GM23338 (cell line): ENCODE measurements at regions not wholly inside any gene's neighbourhood (a gene's known extent, or its start where the extent isn't known, plus 50 kb on each side); places are given as distances from the start of the nearest gene placed in this dataset.
A peak's percentile ranks its signal among the peaks of the same experiment; 100 is the strongest.

Experiments
- ATAC-seq: fragments of 200-7000 bp; cut with Tn5 transposase; 3 replicates; pipeline ENCODE4 v1.9.1; 2020
- DNase-seq: peaks from one replicate; pipeline ENCODE4 v3.0.0-alpha.2; 2015; ENCODE audit warnings: low spot score
- H2AFZ ChIP-seq: fragments of 200-600 bp; sonication (generic); 2 replicates; pipeline ENCODE4 v1.8.0; 2016; ENCODE audit warnings: antibody characterized with exemption, mild to moderate bottlenecking, moderate library complexity
- H3F3A ChIP-seq: fragments of 200-600 bp; sonication (generic); replicated peaks from 2 replicates; pipeline ENCODE4 v1.8.0; 2017; ENCODE audit warnings: antibody characterized with exemption, mixed run types, low read depth
- H3K27ac ChIP-seq: fragments of 200-600 bp; sonication (generic); 2 replicates; pipeline ENCODE4 v1.6.1; 2016; ENCODE audit warnings: low read depth
- H3K27me3 ChIP-seq: fragments of 200-600 bp; sonication (generic); 2 replicates; pipeline ENCODE4 v1.8.0; 2016; ENCODE audit warnings: mild to moderate bottlenecking, mixed run types, moderate library complexity; ENCODE audit not compliant: insufficient read depth
- H3K36me3 ChIP-seq: fragments of 200-600 bp; sonication (generic); 2 replicates; pipeline ENCODE4 v1.8.0; 2016; ENCODE audit warnings: mild to moderate bottlenecking; ENCODE audit not compliant: insufficient read depth
- H3K4me1 ChIP-seq: fragments of 200-600 bp; sonication (generic); 2 replicates; pipeline ENCODE4 v1.8.0; 2016; ENCODE audit warnings: mild to moderate bottlenecking, moderate library complexity; ENCODE audit not compliant: insufficient read depth
- H3K4me2 ChIP-seq: fragments of 200-600 bp; sonication (generic); 2 replicates; pipeline ENCODE4 v1.7.1; 2017; ENCODE audit warnings: mixed run types
- H3K4me3 ChIP-seq: fragments of 200-600 bp; sonication (generic); 2 replicates; pipeline ENCODE4 v1.6.1; 2016; ENCODE audit warnings: mixed run types
- H3K79me2 ChIP-seq: fragments of 200-600 bp; sonication (generic); replicated peaks from 2 replicates; pipeline ENCODE4 v1.8.0; 2017; ENCODE audit warnings: mild to moderate bottlenecking; ENCODE audit not compliant: insufficient read depth
- H3K9me2 ChIP-seq: fragments of 200-600 bp; sonication (generic); 2 replicates; pipeline ENCODE4 v1.8.0; 2017; ENCODE audit not compliant: insufficient read depth
- H4K20me1 ChIP-seq: fragments of 200-600 bp; sonication (generic); replicated peaks from 2 replicates; pipeline ENCODE4 v1.8.0; 2017; ENCODE audit warnings: mild to moderate bottlenecking; ENCODE audit not compliant: insufficient read depth
- H3K27ac Mint-ChIP-seq: 2 replicates; pipeline ENCODE4 v1.8.0; 2020; ENCODE audit warnings: inconsistent platforms, mild to moderate bottlenecking, moderate library complexity, mixed read lengths
- H3K27me3 Mint-ChIP-seq: 3 replicates; pipeline ENCODE4 v1.8.0; 2022; ENCODE audit warnings: low read depth, mild to moderate bottlenecking, moderate library complexity, mixed read lengths, inconsistent platforms; ENCODE audit not compliant: insufficient read depth, poor library complexity
- H3K36me3 Mint-ChIP-seq: 3 replicates; pipeline ENCODE4 v1.8.0; 2021; ENCODE audit warnings: low read depth, mild to moderate bottlenecking, inconsistent platforms, moderate library complexity, mixed read lengths
- H3K4me1 Mint-ChIP-seq: 3 replicates; pipeline ENCODE4 v1.8.0; 2020; ENCODE audit warnings: mild to moderate bottlenecking, inconsistent platforms, mixed read lengths
- H3K4me3 Mint-ChIP-seq: 3 replicates; pipeline ENCODE4 v1.8.0; 2021; ENCODE audit warnings: moderate library complexity, mild to moderate bottlenecking, inconsistent platforms, mixed read lengths
- H3K9me3 Mint-ChIP-seq: 3 replicates; pipeline ENCODE4 v1.8.0; 2020; ENCODE audit warnings: moderate library complexity, mild to moderate bottlenecking, inconsistent platforms, mixed read lengths
- CREB1 ChIP-seq: fragments of 250-450 bp; sonication (Bioruptor Pico); IDR thresholded peaks from 2 replicates; pipeline ENCODE4 v1.5.0; 2020; ENCODE audit warnings: low read depth, mild to moderate bottlenecking, moderate library complexity
- EZH2 ChIP-seq: fragments of 200-600 bp; sonication (generic); IDR thresholded peaks from one replicate; pipeline ENCODE4 v1.8.0; 2017; ENCODE audit warnings: antibody characterized with exemption, mild to moderate bottlenecking, low read depth; ENCODE audit not compliant: unreplicated experiment
- EZH2phosphoT487 ChIP-seq: fragments of 200-600 bp; sonication (generic); IDR thresholded peaks from one replicate; pipeline ENCODE4 v1.8.1; 2018; ENCODE audit warnings: antibody characterized with exemption; ENCODE audit not compliant: unreplicated experiment
- JUNB ChIP-seq: IDR thresholded peaks from one replicate; pipeline ENCODE4 v1.6.1; 2016; ENCODE audit warnings: antibody characterized with exemption; ENCODE audit not compliant: unreplicated experiment
- NANOG ChIP-seq: IDR thresholded peaks from 2 replicates; pipeline ENCODE4 v1.6.1; 2016; ENCODE audit warnings: antibody characterized with exemption, borderline replicate concordance
- POLR2AphosphoS5 ChIP-seq: IDR thresholded peaks from 2 replicates; pipeline ENCODE4 v1.6.1; 2016; ENCODE audit warnings: antibody characterized with exemption, low read depth
- REST ChIP-seq: IDR thresholded peaks from one replicate; pipeline ENCODE4 v1.6.1; 2018; ENCODE audit warnings: antibody characterized with exemption; ENCODE audit not compliant: unreplicated experiment
- STAT1 ChIP-seq: IDR thresholded peaks from one replicate; pipeline ENCODE4 v1.6.1; 2016; ENCODE audit warnings: antibody characterized with exemption; ENCODE audit not compliant: unreplicated experiment
- ZNF114 ChIP-seq: fragments of 250-450 bp; sonication (Bioruptor Pico); IDR thresholded peaks from 2 replicates; pipeline ENCODE4 v1.5.0; 2020; ENCODE audit warnings: mild to moderate bottlenecking, moderate library complexity
- ZNF331 ChIP-seq: fragments of 250-450 bp; sonication (Bioruptor Pico); IDR thresholded peaks from 2 replicates; pipeline ENCODE4 v1.5.0; 2020; ENCODE audit warnings: low read depth, mild to moderate bottlenecking, moderate library complexity
- TF ChIP-seq, protein P1 (sequence below): fragments of 250-450 bp; sonication (Bioruptor Pico); IDR thresholded peaks from 2 replicates; pipeline ENCODE4 v1.5.0; 2020; ENCODE audit warnings: mild to moderate bottlenecking, moderate library complexity
- TF ChIP-seq, protein P2 (sequence below), 2 experiments: fragments of 200-600 bp in 1 of 2; sonication (generic) in 1 of 2; conservative IDR thresholded peaks; 2 replicates each; pipeline versions ENCODE4 v1.5.1 to v1.6.1; 2016 to 2017; ENCODE audit warnings: antibody characterized with exemption in 2 of 2, low read depth in 2 of 2, mild to moderate bottlenecking in 2 of 2, moderate library complexity in 1 of 2
- TF ChIP-seq, protein P3 (sequence below): IDR thresholded peaks from 2 replicates; pipeline ENCODE4 v1.6.1; 2016; ENCODE audit warnings: antibody characterized with exemption

GRCh38 chr3:177795859-177796258 is 598.6 kb upstream of the TBL1XR1 start:
- no peaks in the 10 kb centered on the region for H3K9me3 Mint-ChIP-seq
- peaks cover 2% of the 10 kb centered on the region for H3K27me3 Mint-ChIP-seq
- TF ChIP-seq REST, result no peak
- no peak for TF ChIP-seq CREB1
- TF ChIP-seq, protein P1, sequence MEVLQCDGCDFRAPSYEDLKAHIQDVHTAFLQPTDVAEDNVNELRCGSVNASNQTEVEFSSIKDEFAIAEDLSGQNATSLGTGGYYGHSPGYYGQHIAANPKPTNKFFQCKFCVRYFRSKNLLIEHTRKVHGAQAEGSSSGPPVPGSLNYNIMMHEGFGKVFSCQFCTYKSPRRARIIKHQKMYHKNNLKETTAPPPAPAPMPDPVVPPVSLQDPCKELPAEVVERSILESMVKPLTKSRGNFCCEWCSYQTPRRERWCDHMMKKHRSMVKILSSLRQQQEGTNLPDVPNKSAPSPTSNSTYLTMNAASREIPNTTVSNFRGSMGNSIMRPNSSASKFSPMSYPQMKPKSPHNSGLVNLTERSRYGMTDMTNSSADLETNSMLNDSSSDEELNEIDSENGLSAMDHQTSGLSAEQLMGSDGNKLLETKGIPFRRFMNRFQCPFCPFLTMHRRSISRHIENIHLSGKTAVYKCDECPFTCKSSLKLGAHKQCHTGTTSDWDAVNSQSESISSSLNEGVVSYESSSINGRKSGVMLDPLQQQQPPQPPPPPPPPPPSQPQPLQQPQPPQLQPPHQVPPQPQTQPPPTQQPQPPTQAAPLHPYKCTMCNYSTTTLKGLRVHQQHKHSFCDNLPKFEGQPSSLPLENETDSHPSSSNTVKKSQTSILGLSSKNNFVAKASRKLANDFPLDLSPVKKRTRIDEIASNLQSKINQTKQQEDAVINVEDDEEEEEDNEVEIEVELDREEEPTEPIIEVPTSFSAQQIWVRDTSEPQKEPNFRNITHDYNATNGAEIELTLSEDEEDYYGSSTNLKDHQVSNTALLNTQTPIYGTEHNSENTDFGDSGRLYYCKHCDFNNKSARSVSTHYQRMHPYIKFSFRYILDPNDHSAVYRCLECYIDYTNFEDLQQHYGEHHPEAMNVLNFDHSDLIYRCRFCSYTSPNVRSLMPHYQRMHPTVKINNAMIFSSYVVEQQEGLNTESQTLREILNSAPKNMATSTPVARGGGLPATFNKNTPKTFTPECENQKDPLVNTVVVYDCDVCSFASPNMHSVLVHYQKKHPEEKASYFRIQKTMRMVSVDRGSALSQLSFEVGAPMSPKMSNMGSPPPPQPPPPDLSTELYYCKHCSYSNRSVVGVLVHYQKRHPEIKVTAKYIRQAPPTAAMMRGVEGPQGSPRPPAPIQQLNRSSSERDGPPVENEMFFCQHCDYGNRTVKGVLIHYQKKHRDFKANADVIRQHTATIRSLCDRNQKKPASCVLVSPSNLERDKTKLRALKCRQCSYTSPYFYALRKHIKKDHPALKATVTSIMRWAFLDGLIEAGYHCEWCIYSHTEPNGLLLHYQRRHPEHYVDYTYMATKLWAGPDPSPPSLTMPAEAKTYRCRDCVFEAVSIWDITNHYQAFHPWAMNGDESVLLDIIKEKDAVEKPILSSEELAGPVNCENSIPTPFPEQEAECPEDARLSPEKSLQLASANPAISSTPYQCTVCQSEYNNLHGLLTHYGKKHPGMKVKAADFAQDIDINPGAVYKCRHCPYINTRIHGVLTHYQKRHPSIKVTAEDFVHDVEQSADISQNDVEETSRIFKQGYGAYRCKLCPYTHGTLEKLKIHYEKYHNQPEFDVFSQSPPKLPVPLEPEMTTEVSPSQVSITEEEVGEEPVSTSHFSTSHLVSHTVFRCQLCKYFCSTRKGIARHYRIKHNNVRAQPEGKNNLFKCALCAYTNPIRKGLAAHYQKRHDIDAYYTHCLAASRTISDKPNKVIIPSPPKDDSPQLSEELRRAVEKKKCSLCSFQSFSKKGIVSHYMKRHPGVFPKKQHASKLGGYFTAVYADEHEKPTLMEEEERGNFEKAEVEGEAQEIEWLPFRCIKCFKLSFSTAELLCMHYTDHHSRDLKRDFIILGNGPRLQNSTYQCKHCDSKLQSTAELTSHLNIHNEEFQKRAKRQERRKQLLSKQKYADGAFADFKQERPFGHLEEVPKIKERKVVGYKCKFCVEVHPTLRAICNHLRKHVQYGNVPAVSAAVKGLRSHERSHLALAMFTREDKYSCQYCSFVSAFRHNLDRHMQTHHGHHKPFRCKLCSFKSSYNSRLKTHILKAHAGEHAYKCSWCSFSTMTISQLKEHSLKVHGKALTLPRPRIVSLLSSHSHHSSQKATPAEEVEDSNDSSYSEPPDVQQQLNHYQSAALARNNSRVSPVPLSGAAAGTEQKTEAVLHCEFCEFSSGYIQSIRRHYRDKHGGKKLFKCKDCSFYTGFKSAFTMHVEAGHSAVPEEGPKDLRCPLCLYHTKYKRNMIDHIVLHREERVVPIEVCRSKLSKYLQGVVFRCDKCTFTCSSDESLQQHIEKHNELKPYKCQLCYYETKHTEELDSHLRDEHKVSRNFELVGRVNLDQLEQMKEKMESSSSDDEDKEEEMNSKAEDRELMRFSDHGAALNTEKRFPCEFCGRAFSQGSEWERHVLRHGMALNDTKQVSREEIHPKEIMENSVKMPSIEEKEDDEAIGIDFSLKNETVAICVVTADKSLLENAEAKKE (CRISPR knock-in tag), result no peak
- no peak for TF ChIP-seq NANOG
- TF ChIP-seq ZNF331 (CRISPR knock-in tag), result no peak
- TF ChIP-seq JUNB, result no peak
- TF ChIP-seq EZH2, result no peak
- TF ChIP-seq, protein P2, sequence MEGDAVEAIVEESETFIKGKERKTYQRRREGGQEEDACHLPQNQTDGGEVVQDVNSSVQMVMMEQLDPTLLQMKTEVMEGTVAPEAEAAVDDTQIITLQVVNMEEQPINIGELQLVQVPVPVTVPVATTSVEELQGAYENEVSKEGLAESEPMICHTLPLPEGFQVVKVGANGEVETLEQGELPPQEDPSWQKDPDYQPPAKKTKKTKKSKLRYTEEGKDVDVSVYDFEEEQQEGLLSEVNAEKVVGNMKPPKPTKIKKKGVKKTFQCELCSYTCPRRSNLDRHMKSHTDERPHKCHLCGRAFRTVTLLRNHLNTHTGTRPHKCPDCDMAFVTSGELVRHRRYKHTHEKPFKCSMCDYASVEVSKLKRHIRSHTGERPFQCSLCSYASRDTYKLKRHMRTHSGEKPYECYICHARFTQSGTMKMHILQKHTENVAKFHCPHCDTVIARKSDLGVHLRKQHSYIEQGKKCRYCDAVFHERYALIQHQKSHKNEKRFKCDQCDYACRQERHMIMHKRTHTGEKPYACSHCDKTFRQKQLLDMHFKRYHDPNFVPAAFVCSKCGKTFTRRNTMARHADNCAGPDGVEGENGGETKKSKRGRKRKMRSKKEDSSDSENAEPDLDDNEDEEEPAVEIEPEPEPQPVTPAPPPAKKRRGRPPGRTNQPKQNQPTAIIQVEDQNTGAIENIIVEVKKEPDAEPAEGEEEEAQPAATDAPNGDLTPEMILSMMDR (conservative IDR thresholded peaks at IDR 0.05; ENCODE audit: low read depth in 2 of 2), result no peak
- no peak for TF ChIP-seq STAT1
- no peak for TF ChIP-seq POLR2AphosphoS5
- no peak for TF ChIP-seq EZH2phosphoT487
- TF ChIP-seq ZNF114 (CRISPR knock-in tag), result no peak
- TF ChIP-seq, protein P3, sequence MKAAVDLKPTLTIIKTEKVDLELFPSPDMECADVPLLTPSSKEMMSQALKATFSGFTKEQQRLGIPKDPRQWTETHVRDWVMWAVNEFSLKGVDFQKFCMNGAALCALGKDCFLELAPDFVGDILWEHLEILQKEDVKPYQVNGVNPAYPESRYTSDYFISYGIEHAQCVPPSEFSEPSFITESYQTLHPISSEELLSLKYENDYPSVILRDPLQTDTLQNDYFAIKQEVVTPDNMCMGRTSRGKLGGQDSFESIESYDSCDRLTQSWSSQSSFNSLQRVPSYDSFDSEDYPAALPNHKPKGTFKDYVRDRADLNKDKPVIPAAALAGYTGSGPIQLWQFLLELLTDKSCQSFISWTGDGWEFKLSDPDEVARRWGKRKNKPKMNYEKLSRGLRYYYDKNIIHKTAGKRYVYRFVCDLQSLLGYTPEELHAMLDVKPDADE, result no peak
- H3K27ac Mint-ChIP-seq, result no peak overlapping the region
- Histone ChIP-seq H3K4me1 (peaks cover 18% of the 10 kb centered on the region), H3K79me2 (no peaks in the 10 kb centered on the region), H4K20me1 (no peaks in the 10 kb centered on the region), H3K4me3 (no peak overlapping the region), H3K36me3 (no peaks in the 10 kb centered on the region), H3K9me2 (peaks cover 6% of the 10 kb centered on the region), H3K27ac (peak overlapping the region; percentile 57; the same call in 1 of the 2 replicates), H3K4me2 (peak overlapping the region; percentile 57; the same call in 1 of the 2 replicates), H2AFZ (peak overlapping the region; percentile 82; the same call in 1 of the 2 replicates), H3K27me3 (no peaks in the 10 kb centered on the region), H3F3A (no peaks in the 10 kb centered on the region)
- H3K4me3 Mint-ChIP-seq, result no peak overlapping the region
- no peaks in the 10 kb centered on the region for H3K36me3 Mint-ChIP-seq
- H3K4me1 Mint-ChIP-seq, result peaks cover 12% of the 10 kb centered on the region
- no peak for ATAC-seq
- no peak for DNase-seq
